HG03469 (cell line): ENCODE measurements at regions not wholly inside any gene's neighbourhood (a gene's known extent, or its start where the extent isn't known, plus 50 kb on each side); places are given as distances from the start of the nearest gene placed in this dataset.
"Not testable (repeated sequence)": the region's sequence is repeated elsewhere in the genome, so short reads cannot be mapped to it uniquely, and the experiment has no call there.

Experiments
- ATAC-seq: cut with Tn5 transposase; IDR thresholded peaks from one replicate; pipeline ENCODE4 v1.9.1; 2021; ENCODE audit warnings: mild to moderate bottlenecking, moderate library complexity, moderate number of reproducible peaks; ENCODE audit not compliant: unreplicated experiment

- ATAC-seq, result not testable (repeated sequence)
These were observed 532.8 kb upstream of the NRP1 start for GRCh38 chr10:33867199-33867789.

GRCh38 chr10:33863352-33863751 is 528.9 kb upstream of the NRP1 start:
- no peak for ATAC-seq

- no peak for ATAC-seq
These were observed 528.2 kb upstream of the NRP1 start for GRCh38 chr10:33862536-33863105.

GRCh38 chr10:33861833-33862232 is 527.4 kb upstream of the NRP1 start:
- no peak for ATAC-seq

- ATAC-seq, result no peak
These were observed 526.7 kb upstream of the NRP1 start for GRCh38 chr10:33861016-33861704.

- no peak for ATAC-seq
These were observed 526.1 kb upstream of the NRP1 start for GRCh38 chr10:33860552-33860951.

GRCh38 chr10:33859319-33860022 is 525.0 kb upstream of the NRP1 start:
- ATAC-seq, result no peak

- ATAC-seq, result no peak
These were observed 523.9 kb upstream of the NRP1 start for GRCh38 chr10:33858326-33858725.

GRCh38 chr10:33853221-33853620 is 518.8 kb upstream of the NRP1 start:
- ATAC-seq, result not testable (repeated sequence)

- ATAC-seq, result no peak
These were observed 508.9 kb upstream of the NRP1 start for GRCh38 chr10:33843379-33843778.

GRCh38 chr10:33841678-33842077 is 507.2 kb upstream of the NRP1 start:
- ATAC-seq, result no peak

GRCh38 chr10:33838731-33839130 is 504.3 kb upstream of the NRP1 start:
- ATAC-seq, result no peak

- no peak for ATAC-seq
These were observed 503.3 kb upstream of the NRP1 start for GRCh38 chr10:33837736-33838135.

GRCh38 chr10:33835556-33835955 is 501.1 kb upstream of the NRP1 start:
- no peak for ATAC-seq

- ATAC-seq, result no peak
These were observed 499.1 kb upstream of the NRP1 start for GRCh38 chr10:33833566-33833965.

GRCh38 chr10:33832124-33832787 is 497.8 kb upstream of the NRP1 start:
- no peak for ATAC-seq

- no peak for ATAC-seq
These were observed 497.1 kb upstream of the NRP1 start for GRCh38 chr10:33831591-33831990.

GRCh38 chr10:33829899-33830298 is 495.4 kb upstream of the NRP1 start:
- not testable (repeated sequence) for ATAC-seq

- ATAC-seq, result no peak
These were observed 494.1 kb upstream of the NRP1 start for GRCh38 chr10:33828592-33828991.

- ATAC-seq, result no peak
These were observed 491.7 kb upstream of the NRP1 start for GRCh38 chr10:33826186-33826585.

GRCh38 chr10:33822774-33823173 is 488.3 kb upstream of the NRP1 start:
- ATAC-seq, result no peak
